SIG-M5 treated with dmso at 0.1 percent for 504 hours (cell line): ENCODE measurements at regions not wholly inside any gene's neighbourhood (a gene's known extent, or its start where the extent isn't known, plus 50 kb on each side); places are given as distances from the start of the nearest gene placed in this dataset.
A peak's percentile ranks its signal among the peaks of the same experiment; 100 is the strongest.

Experiments used
- DNase-seq: peaks from one replicate; lab custom pipeline; 2025; ENCODE audit not compliant: unreplicated experiment; lab: John Stamatoyannopoulos, UW

DNA sequence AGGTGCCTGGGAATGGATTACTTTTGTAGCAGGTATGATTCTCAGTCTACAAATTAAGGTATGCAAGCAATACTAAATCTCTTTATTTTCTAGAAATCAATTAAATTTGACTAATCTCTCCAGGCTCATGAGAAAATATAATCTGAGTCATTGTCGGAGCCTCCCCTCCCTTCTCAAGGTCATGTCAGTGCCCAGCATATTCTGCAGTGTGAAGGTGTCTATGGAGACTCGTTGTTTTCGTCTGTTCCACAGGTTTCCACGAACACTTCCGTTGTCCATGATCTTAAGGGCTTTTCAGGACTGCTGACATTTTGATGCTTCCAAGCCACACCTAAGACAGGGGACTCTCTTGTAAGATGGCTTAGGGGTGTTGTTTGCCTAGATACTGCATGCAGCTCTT lies 56.6 kb upstream of the SCOC start:
- no peak for DNase-seq

DNA sequence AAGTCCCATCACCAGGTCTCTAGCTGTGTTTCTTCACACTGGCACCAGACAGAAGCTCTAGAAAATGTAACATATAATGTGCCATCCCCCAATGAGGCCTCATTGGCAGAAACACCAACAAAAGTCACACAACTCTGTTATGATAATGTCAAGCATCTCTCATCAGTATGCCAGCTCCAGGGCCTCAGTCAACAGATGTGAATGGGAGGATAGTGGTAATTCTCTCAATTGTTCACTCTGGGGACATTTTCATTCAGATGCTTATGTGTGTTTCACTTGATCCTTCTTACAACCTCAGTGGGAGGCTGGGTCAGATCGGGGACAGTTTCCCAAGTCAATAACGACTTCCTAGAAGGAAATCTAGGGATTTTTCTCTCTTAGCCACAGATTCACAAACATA lies 57.5 kb upstream of the SCOC start:
- DNase-seq: no peak

DNA sequence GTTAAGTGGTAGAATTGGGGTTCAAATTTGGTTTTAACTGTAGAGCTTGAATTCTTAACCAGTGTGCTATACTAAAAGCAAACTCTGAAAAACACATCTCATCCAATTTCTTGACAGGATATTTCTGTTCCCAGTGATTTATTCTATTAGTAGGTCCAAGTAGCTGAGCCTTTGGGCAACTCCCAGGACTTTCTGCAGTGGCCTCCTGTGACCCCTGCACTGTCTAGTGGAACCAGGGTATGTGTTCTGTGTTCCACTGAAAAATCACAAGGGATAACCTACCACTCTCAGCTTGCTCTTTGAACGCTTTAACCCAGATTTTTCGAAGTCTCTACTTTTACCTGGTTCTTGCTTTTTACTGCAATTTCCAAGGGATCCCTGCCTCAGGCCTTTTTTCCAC lies 58.0 kb upstream of the SCOC start:
- no peak for DNase-seq

DNA sequence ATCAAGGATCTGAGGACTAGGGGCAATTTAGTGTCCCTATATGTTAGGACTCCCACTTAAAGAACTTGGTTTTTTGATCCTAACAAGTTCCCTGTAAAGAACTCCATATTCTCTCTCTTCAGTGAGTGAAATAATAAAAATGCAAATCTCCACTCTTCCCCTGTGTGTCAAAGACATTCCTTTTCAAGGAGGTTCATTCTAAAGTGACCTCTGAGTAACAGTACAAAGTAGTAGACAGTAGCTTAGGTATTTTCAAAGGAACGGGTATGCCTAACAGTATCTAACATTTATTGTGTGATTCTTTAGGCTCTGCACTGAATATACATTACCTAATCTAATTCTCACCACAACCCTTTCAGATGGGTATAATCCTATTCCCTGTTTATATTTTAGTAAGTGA lies 58.4 kb upstream of the SCOC start:
- DNase-seq: no peak

DNA sequence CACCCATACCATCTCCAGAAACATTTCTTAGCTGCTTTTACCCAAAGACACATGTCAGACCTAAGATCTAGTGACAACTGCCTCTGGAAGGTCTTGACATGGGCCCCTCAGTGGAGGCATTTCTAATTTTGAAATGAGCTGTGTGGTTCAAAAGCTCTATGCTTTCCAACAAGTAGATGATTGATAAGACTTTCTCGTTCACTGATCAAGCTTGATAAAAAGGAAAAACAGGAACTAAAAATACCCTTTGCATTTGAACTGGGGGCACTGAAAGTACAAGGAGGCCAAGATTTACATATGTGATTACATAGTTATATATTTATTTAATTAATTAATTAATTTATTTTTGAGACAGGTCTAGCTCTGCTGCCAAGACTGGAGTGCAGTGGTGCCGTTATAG lies 61.3 kb upstream of the SCOC start:
- DNase-seq: no peak

DNA sequence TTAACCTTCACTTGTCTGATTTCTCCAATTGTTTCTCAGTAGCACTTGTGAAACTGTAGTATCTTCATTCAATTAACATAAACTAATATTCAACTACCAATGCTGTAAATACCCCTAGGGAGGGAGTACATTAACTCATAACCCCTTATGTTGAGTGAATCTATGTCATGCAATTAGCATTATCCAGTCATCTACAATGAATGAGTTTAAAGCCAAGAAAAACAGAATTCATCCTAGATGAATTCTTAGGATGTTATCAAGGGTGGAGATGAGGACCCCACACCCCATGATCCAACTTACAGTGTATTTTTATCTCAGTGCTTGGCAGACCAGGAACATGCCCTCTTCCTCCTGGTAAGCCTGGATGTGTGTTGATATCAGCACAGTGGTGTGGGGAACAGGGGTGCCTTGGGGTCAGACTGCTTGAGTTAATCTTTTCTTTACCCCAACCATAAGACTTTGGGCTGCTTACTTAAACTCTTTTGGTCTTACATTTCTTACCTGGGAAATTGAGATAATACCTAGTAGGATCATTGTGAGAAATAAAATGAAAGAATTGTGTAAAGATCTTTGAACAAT lies 62.1 kb upstream of the SCOC start:
- DNase-seq: no peak

DNA sequence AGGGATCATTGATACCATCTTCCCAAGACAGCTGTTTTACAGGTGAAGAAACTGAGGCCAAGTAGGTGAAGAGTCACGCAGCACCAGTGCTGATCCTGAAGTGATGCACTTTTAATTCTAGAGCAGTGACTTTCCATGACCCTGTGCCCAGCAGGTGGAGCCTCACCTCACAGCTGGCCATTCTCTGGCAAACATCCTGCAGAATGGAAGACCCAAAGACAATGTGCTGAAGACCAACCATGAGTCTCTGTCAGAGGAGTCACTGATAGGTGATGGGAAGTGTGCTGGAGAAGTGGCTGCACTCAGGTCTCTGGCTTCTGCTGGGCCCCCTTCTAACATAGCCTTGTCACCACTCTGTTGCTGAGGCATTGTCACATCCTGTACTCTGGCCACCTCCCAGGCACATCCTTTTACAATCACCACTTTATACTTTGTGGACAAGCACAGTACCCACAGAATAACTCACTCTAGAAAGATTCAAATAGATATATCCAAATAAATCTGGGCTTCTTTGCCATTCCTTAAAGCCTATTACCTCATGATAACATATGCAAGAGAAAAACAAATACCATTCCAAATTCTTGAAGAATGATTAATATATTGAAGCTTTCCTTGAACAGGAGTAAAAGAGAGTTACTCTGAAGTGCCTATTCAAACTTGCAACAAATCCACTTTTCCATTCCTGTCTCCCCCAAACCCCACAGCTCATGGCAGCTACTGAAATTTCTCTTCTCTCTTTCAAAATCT lies 64.1 kb upstream of the SCOC start:
- DNase-seq: no peak

DNA sequence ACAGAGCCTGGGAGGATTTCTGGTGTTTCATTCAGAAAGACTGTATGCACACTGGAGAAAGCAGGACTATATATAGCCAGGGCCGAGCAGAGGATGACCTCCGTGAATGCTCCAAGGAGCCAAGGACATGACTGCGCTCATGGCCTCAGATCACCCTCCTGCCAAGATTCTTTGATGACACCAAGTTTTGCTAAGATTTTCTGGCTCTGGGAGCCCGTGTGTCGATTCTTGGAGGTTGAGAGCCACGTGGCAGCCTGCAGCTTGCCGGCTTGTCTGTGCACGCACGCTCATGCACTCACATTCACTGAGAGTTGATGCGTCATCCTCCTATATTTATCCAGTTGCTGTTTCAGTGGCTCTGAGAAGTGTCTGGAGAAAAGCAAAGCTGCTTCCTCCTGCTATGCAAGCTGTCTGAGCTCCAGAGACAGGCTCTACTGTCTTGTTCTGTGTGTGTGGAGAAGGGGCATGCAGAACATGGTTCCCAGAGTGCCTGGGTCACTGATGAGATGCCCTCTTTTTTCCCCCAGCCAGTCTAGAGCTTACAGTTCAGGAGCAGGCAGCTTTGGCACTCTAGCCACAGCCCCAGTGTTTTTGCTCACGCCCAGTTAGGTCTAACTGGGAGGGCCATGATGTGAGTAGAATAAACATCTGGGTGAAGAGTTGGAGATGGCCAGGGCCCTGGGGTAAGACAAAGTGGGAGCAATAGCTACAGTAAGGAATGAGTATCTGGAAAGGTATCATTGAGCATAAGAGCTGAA lies 64.9 kb upstream of the SCOC start:
- DNase-seq: peak; percentile 47

DNA sequence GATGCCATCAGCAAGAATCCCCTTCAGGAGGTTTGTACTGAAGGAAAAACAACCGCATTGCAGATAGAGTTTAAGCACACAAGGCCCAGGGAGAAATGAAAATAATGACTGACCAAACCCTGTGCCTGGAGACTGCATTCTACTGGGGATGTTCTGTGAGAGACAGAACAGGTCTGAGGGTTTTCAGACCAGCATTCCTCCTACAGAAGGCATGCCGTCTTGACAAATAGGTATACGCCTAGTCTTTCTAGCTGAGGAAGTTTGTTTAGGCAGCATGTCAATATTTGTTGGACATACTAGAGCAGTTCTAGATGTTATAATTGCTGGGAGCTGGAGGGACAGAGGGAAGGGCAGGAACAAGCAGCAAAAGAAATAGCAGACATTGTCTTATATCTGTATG lies 68.4 kb upstream of the SCOC start:
- peak; percentile 10 for DNase-seq

DNA sequence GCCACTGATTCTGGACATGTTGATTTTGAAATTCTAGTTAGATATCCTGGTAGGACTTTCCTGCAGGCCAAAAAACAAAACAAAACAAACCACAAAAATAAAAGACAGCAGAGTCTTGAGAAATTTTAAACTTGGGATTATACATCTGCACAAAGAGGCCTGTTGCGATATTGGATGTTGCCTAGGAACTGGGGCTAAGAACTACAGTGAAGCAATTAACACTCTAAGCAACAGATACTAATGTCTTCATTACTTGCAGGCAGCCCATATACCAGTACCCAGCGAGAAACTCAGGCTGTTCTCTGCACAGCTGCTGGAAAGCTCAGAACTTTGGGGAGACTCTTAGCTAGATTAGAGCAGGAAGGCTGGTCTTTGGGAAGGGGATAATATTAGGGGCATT lies 69.1 kb upstream of the SCOC start:
- no peak for DNase-seq

DNA sequence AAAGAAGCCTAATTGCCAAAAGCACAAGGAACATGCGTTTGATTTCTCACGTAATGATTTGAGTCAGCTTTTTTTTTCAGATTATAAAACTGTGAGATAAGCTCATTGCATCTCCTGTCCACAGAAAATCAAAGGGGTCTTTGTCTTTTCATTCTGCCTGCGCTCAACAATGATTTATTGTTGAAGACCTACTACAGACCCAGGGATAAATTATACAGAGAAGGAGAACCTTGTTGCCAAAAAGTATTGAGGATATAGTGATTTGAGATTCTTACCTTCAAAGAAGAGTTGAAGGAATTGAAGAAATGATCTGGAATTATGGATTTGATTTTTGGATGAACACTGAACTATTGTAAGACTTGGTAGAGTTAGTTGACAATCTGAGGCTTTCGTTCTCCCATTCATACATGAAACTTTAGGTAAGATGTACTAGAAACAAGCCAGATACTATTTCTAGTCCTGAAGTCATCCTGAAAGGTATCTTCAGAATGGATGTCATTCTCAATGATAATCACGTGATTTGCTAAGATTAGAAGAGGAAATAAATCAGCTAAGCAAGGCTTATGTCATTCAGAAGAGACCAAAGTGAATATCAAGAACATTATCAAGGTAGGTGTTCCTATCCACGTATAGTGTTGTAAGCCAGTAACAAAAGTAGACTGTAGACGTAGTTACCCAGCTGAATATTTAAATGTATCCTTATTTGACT lies 71.1 kb upstream of the SCOC start:
- no peak for DNase-seq

DNA sequence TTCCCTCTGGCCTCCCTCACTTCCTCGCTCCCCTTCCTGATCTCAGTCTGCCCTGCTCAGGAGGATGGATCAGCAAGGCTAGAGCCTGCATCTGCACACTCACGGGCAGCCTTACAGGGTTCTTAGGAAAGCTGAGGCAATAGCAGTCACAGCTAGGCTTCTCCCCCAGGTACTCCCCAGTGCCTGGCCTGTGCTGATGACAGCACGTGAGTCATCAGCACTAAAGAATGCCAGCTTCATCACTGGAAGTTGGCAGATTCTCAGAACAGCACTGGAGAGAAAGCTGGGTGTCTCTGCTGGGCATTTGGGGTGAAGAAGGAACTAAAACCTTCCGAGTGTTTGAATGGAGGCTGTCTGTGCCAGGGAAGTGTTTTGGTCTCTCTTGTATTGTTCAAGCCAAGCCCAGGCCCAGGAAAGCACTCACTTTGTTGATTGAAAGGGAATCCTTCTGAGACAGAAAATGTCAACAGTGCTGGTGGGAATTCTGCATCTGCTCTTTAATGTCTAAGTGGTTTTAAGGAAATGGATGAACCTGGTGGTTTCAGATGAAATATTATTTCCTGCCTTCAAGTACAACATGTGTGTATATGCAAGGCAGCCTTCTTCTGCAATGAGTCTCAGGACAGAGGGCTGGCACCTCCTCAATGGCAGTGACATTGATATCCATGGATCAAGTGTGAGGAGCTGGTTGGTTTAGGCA lies 73.0 kb upstream of the SCOC start:
- DNase-seq: no peak

DNA sequence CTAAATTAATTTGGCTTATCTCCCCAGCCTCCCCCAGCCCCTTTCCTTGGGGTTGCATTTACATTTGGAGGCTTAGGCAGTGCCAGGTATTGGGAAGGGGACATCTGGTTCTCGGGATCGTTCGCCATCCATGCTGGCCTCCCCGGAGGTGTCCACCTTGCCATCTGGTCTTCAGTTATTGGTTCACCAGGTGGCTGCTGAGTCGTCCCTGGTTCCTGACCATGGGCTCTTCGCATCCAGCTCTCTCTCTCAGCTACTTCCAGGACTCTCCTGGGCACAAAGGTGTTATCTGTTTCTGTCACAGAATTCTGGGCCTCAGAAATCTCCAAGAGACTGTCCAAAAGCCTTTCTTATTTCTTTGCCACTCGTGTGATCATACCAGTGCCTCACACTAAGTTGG lies 75.4 kb upstream of the SCOC start:
- DNase-seq: no peak

DNA sequence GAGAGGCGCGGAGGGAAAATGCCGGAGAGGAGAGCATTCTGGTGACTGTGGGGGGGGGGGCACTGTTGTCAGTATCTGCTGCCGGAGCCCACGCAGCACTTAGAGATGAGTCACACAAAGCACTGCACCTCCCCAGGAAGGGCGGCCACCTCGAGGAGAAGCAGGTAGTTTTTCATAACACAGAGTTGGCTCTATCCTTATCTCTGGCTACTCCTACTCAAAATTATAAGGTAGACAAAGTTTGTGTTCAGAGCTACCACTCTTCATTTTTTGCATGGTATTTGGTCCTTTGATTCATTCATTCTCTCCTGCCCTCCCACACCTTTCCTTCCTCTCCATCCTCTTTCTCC lies 76.2 kb upstream of the SCOC start:
- no peak for DNase-seq

DNA sequence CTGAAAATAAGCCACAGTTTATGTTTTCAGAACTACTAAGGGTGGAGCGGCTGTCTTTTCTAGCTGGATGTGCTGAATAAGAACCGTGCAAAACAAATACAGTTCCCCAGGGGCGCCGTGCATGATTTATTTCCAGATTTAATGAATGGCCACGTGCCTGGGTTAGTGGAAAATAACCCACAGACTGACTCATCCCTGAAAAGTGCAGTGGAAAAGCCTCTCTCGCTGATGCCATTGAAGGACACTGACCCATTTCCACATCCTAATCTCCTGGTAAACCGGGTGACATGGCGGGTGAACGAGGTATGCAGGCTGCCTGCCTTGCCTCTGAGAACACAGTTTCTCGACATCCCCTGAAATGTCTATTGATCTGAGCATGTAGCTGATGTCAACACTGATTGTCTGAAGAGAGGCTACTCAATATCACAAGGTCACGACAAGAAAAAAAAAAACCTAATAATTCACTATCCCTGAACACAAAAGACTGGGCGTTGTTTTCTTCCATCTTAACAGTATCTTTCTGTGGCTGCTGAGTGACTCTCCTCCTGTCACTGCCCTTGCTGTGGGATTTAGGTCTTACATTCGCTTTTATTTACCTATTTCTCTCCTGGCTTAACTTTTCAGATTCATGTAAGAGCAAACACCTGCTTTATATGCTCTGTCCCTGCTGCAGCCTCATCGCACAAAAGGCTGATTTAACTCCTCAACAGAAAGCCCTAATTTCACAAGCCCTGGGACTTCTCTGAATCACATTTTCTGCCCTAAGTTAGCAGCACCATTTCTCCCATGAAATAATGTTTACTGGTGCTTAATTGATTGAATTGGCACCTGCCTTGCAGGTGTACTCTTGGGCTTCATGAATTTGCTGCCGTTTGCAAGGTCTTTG lies 76.9 kb upstream of the SCOC start:
- DNase-seq: no peak

DNA sequence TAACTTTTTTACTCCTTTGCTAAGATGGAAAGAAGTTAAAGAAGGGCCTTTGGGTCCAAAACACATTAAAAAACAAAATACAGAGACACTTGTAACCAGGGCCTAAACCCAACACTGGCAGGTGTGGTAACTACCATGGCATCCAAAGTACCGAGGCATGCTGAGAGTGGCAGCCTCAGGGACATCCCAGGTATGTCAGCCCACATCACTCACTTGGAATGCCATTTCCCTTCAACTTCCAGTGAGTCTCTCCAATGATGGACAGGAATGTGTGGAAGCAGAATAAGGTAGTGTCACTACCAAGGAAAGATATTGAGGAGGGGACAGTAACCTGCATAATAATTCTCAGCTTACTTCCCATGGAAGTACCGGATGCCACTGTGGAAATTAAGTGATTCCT lies 79.5 kb upstream of the SCOC start:
- DNase-seq: no peak

DNA sequence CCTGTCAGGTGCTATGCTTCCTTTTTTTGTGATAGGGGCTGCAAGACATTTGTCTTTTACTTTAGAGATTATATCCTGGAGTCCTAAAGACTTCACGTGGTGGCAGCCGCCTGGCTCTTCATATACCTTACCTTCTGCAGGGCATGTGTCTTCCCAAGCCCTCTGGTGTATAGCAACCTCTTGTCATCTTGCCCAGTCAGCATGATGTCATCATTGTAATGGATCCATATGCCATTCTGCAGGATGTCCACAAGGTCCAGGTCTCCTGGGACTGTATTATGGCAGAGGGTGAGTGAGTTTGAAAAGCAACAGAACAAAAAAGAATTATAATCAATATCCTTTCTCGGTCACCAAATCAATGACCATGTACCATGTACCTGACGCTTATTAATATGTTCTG lies 82.2 kb upstream of the SCOC start:
- no peak for DNase-seq

DNA sequence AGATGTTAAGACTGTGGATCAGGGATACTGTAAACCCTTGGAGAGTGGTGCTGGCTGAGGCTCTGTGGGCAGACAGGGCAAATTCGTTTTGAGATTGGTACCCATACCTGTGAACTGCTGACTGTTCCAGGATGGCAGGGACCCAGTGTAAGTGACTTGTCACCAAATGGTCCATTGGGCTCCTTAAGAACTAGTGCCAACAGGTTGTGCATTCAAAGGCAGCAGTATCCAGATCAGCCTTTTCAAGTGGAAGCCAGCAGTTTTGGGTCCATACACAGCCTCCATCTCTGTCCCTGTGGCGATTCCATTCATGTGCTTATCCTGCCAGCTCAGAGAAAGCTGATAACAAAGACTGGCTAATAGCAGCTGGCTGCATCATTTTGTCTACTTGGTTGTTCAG lies 84.0 kb upstream of the SCOC start:
- DNase-seq: no peak

DNA sequence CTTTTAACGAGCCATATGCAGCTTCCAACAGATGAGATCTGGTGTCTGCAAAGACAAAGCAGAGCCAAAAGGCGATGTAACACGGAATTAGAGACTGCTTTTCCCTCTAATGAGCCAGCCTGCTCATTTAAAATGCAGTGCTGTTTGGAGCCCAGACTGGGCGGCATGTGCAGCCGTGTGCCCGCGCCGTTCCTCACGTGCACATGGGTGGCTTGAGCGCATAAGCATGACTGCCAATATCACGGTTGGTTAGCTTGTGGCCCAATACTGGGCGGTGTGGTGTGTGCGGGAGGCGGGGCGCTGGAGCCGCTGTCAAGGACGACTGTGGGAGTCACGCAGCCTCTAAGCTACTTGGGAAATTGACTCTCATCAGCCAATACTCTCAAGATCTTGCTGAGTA lies 87.0 kb upstream of the SCOC start:
- DNase-seq: no peak

DNA sequence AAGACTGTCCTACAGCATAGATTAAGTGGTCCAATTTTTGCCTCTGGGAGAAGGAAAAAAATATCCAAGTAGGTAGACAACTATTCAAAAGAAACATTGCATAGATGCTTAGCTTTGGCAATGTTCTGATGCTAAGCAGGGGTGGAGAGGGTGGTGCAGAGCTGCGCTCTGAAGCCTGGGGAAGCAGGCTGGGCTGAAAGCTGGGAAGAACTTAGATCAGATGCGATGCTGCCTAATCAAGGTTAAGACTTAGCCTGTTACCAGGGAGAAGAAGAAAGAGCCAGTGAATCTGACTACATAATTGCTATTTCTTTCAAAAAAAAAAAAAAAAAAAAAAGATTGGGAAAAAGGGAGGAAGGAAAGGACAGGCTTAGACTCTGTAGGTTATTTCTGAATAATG lies 89.0 kb upstream of the SCOC start:
- no peak for DNase-seq
